ENCODE measurements at regions not wholly inside any gene's neighbourhood (a gene's known extent, or its start where the extent isn't known, plus 50 kb on each side); places are given as distances from the start of the nearest gene placed in this dataset.

DNA sequence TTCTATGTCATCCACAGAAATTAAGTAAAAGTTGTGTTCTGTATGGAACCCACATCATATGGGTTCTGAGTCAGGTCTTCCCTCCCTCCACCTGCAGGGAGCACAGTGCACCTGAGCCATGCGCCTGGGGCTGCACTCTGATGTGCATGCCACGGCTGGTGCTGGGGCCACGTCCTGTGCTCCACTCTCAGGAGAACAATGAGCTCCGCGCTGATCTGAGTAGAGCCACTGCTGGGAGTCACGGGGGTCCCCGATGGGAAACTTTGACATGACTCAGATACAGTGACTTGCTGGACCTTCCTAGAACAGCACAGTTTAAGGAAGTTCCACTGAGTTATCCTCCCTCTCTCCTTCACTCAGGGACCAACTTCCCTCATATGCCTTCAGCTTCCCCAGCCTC lies 683.4 kb downstream of the TMEM121 start:
- Mint-ChIP-seq H3K4me3 (no peak overlapping the region), H3K36me3 (ENCODE audit: low read depth) (peaks cover 70% of the 10 kb centered on the region), H3K9me3 (peaks cover 97% of the 10 kb centered on the region), H3K27ac (no peak overlapping the region), H3K4me1 (no peaks in the 10 kb centered on the region; the same call in 2 of the 3 replicates), H3K27me3 (ENCODE audit: insufficient read depth, low read depth, poor library complexity) (peaks cover 9% of the 10 kb centered on the region)
- H3F3A ChIP-seq (replicated peaks; ENCODE audit: low read depth): no peaks in the 10 kb centered on the region
- H3K27me3 ChIP-seq (ENCODE audit: insufficient read depth): no peaks in the 10 kb centered on the region
- no peak for TF ChIP-seq ZNF114 (CRISPR knock-in tag; IDR thresholded peaks at IDR 0.05)
- no peak for TF ChIP-seq ZNF331 (CRISPR knock-in tag; IDR thresholded peaks at IDR 0.05; ENCODE audit: low read depth)
- no peak for TF ChIP-seq NANOG (IDR thresholded peaks at IDR 0.05; ENCODE audit: borderline replicate concordance)
- TF ChIP-seq, protein P1, sequence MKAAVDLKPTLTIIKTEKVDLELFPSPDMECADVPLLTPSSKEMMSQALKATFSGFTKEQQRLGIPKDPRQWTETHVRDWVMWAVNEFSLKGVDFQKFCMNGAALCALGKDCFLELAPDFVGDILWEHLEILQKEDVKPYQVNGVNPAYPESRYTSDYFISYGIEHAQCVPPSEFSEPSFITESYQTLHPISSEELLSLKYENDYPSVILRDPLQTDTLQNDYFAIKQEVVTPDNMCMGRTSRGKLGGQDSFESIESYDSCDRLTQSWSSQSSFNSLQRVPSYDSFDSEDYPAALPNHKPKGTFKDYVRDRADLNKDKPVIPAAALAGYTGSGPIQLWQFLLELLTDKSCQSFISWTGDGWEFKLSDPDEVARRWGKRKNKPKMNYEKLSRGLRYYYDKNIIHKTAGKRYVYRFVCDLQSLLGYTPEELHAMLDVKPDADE (IDR thresholded peaks at IDR 0.05): no peak
- H3K4me1 ChIP-seq (ENCODE audit: insufficient read depth): no peaks in the 10 kb centered on the region
- H3K79me2 ChIP-seq (replicated peaks; ENCODE audit: insufficient read depth): no peaks in the 10 kb centered on the region
- H3K4me3 ChIP-seq: no peak overlapping the region
- no peaks in the 10 kb centered on the region for H3K9me2 ChIP-seq (ENCODE audit: insufficient read depth)
- no peak overlapping the region for H3K4me2 ChIP-seq
- H3K27ac ChIP-seq (ENCODE audit: low read depth): no peak overlapping the region
- no peak overlapping the region for H2AFZ ChIP-seq
- no peaks in the 10 kb centered on the region; the same call in 1 of the 2 replicates for H3K36me3 ChIP-seq (ENCODE audit: insufficient read depth)
- no peaks in the 10 kb centered on the region for H4K20me1 ChIP-seq (replicated peaks; ENCODE audit: insufficient read depth)
- ATAC-seq (no peak), DNase-seq (ENCODE audit: low spot score) (no peak)

GRCh38 chr14:106210650-106211049 lies 684.3 kb downstream of the TMEM121 start:
- no peaks in the 10 kb centered on the region; the same call in 1 of the 2 replicates for H3K36me3 ChIP-seq (ENCODE audit: insufficient read depth)
- H2AFZ ChIP-seq: no peak overlapping the region
- TF ChIP-seq EZH2phosphoT487 (IDR thresholded peaks at IDR 0.05; ENCODE audit: unreplicated experiment) (no peak), JUNB (IDR thresholded peaks at IDR 0.05; ENCODE audit: unreplicated experiment) (no peak), POLR2AphosphoS5 (IDR thresholded peaks at IDR 0.05; ENCODE audit: low read depth) (no peak), EZH2 (IDR thresholded peaks at IDR 0.05; ENCODE audit: low read depth, unreplicated experiment) (no peak), CREB1 (CRISPR knock-in tag; IDR thresholded peaks at IDR 0.05; ENCODE audit: low read depth) (no peak), ZNF331 (CRISPR knock-in tag; IDR thresholded peaks at IDR 0.05; ENCODE audit: low read depth) (no peak), STAT1 (IDR thresholded peaks at IDR 0.05; ENCODE audit: unreplicated experiment) (no peak)
- TF ChIP-seq, protein P1 (IDR thresholded peaks at IDR 0.05): no peak
- TF ChIP-seq, protein P2, sequence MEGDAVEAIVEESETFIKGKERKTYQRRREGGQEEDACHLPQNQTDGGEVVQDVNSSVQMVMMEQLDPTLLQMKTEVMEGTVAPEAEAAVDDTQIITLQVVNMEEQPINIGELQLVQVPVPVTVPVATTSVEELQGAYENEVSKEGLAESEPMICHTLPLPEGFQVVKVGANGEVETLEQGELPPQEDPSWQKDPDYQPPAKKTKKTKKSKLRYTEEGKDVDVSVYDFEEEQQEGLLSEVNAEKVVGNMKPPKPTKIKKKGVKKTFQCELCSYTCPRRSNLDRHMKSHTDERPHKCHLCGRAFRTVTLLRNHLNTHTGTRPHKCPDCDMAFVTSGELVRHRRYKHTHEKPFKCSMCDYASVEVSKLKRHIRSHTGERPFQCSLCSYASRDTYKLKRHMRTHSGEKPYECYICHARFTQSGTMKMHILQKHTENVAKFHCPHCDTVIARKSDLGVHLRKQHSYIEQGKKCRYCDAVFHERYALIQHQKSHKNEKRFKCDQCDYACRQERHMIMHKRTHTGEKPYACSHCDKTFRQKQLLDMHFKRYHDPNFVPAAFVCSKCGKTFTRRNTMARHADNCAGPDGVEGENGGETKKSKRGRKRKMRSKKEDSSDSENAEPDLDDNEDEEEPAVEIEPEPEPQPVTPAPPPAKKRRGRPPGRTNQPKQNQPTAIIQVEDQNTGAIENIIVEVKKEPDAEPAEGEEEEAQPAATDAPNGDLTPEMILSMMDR (conservative IDR thresholded peaks at IDR 0.05; ENCODE audit: low read depth in 2 of 2): no peak
- TF ChIP-seq, protein P3, sequence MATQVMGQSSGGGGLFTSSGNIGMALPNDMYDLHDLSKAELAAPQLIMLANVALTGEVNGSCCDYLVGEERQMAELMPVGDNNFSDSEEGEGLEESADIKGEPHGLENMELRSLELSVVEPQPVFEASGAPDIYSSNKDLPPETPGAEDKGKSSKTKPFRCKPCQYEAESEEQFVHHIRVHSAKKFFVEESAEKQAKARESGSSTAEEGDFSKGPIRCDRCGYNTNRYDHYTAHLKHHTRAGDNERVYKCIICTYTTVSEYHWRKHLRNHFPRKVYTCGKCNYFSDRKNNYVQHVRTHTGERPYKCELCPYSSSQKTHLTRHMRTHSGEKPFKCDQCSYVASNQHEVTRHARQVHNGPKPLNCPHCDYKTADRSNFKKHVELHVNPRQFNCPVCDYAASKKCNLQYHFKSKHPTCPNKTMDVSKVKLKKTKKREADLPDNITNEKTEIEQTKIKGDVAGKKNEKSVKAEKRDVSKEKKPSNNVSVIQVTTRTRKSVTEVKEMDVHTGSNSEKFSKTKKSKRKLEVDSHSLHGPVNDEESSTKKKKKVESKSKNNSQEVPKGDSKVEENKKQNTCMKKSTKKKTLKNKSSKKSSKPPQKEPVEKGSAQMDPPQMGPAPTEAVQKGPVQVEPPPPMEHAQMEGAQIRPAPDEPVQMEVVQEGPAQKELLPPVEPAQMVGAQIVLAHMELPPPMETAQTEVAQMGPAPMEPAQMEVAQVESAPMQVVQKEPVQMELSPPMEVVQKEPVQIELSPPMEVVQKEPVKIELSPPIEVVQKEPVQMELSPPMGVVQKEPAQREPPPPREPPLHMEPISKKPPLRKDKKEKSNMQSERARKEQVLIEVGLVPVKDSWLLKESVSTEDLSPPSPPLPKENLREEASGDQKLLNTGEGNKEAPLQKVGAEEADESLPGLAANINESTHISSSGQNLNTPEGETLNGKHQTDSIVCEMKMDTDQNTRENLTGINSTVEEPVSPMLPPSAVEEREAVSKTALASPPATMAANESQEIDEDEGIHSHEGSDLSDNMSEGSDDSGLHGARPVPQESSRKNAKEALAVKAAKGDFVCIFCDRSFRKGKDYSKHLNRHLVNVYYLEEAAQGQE (IDR thresholded peaks at IDR 0.05; ENCODE audit: unreplicated experiment): no peak
- H3K27me3 ChIP-seq (ENCODE audit: insufficient read depth): no peaks in the 10 kb centered on the region
- H3F3A ChIP-seq (replicated peaks; ENCODE audit: low read depth): no peaks in the 10 kb centered on the region
- no peak for ATAC-seq
- no peak overlapping the region for H3K4me2 ChIP-seq
- peaks cover 97% of the 10 kb centered on the region for H3K9me3 Mint-ChIP-seq
- peaks cover 64% of the 10 kb centered on the region for H3K36me3 Mint-ChIP-seq (ENCODE audit: low read depth)
- no peaks in the 10 kb centered on the region for H3K4me1 Mint-ChIP-seq
- H4K20me1 ChIP-seq (replicated peaks; ENCODE audit: insufficient read depth): no peaks in the 10 kb centered on the region
- peaks cover 9% of the 10 kb centered on the region for H3K27me3 Mint-ChIP-seq (ENCODE audit: insufficient read depth, low read depth, poor library complexity)
- no peaks in the 10 kb centered on the region for H3K79me2 ChIP-seq (replicated peaks; ENCODE audit: insufficient read depth)
- DNase-seq (ENCODE audit: low spot score): no peak
- H3K27ac Mint-ChIP-seq: no peak overlapping the region
- H3K4me1 ChIP-seq (ENCODE audit: insufficient read depth): no peaks in the 10 kb centered on the region
- no peak overlapping the region for H3K4me3 ChIP-seq
- no peak overlapping the region for H3K4me3 Mint-ChIP-seq
- no peaks in the 10 kb centered on the region for H3K9me2 ChIP-seq (ENCODE audit: insufficient read depth)
- H3K27ac ChIP-seq (ENCODE audit: low read depth): no peak overlapping the region
